SK-N-MC (cell line): ENCODE measurements at regions not wholly inside any gene's neighbourhood (a gene's known extent, or its start where the extent isn't known, plus 50 kb on each side); places are given as distances from the start of the nearest gene placed in this dataset.

Source experiments
- EZH2 ChIP-seq: fragments of 200-600 bp; sonication (generic); IDR thresholded peaks from one replicate; pipeline ENCODE4 v1.6.1; 2017; ENCODE audit warnings: antibody characterized with exemption
- POLR2AphosphoS5 ChIP-seq: IDR thresholded peaks from 2 replicates; pipeline ENCODE4 v1.6.1; 2012; ENCODE audit warnings: mild to moderate bottlenecking, low read depth, low read length, borderline replicate concordance

- TF ChIP-seq EZH2 (no peak), POLR2AphosphoS5 (no peak)
Measured at GRCh38 chr16:61421111-61421510, 615.1 kb downstream of the CDH8 start.
